HL-60 (cell line): ENCODE measurements at regions not wholly inside any gene's neighbourhood (a gene's known extent, or its start where the extent isn't known, plus 50 kb on each side); places are given as distances from the start of the nearest gene placed in this dataset.

Source experiments
- DNase-seq, 2 experiments: peaks; one replicate each; pipeline ENCODE4 v3.0.0-alpha.2; 2010 to 2020; ENCODE audit warnings: low read depth in 1 of 2, low spot score in 1 of 2
- H3K27ac ChIP-seq: fragments of 250-450 bp; sonication (Bioruptor Pico); replicated peaks from 2 replicates; pipeline ENCODE4 v1.5.1; 2020; ENCODE audit warnings: mild to moderate bottlenecking, moderate library complexity
- H3K27me3 ChIP-seq: fragments of 250-450 bp; sonication (Bioruptor Pico); 2 replicates; pipeline ENCODE4 v1.5.1; 2021; ENCODE audit warnings: mild to moderate bottlenecking, moderate library complexity; ENCODE audit not compliant: insufficient read depth, poor library complexity, severe bottlenecking
- H3K4me3 ChIP-seq: replicated peaks from 2 replicates; pipeline ENCODE4 v1.5.1; 2011; ENCODE audit warnings: mild to moderate bottlenecking, control low read depth, low read length; ENCODE audit not compliant: insufficient read depth
- GABPA ChIP-seq: IDR thresholded peaks from 2 replicates; pipeline ENCODE4 v1.6.1; 2012; ENCODE audit warnings: low read depth
- POLR2AphosphoS5 ChIP-seq: IDR thresholded peaks from 2 replicates; pipeline ENCODE4 v1.6.1; 2012; ENCODE audit warnings: low read depth
- SPI1 ChIP-seq: IDR thresholded peaks from 2 replicates; pipeline ENCODE4 v1.6.1; 2012; ENCODE audit warnings: low read depth, mild to moderate bottlenecking, borderline replicate concordance
- TF ChIP-seq, protein P1 (sequence below): IDR thresholded peaks from 2 replicates; pipeline ENCODE4 v1.6.1; 2012; ENCODE audit warnings: low read depth; ENCODE audit not compliant: insufficient replicate concordance
- TF ChIP-seq, protein P2 (sequence below): IDR thresholded peaks from one replicate; pipeline ENCODE4 v1.5.1; 2011; ENCODE audit warnings: low read length, control low read depth, inconsistent platforms; ENCODE audit not compliant: insufficient read depth

DNA sequence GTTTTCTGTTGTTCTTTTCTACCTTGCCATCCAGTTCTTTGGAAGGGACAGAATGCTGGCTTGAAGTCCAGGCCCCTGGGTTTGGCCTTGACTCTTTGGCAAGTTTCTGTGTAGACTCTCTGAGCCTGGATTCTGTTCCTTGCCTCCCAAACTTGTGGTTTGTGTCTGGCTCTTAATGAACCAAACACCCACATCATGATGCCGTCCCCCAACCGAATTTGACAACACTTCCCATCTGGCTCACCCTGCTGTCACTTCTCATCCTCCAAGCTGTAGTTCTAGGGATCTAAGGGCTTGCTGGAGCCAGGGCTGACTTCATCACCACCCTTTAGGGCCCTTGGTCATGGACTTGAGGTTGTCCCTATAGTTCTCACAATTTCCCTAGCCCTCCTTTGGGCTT, 68.9 kb upstream of the CELF4 start:
- DNase-seq = no peak
- Histone ChIP-seq H3K4me3 (no peak overlapping the region), H3K27ac (no peak overlapping the region), H3K27me3 (no peaks in the 10 kb centered on the region)
- TF ChIP-seq, protein P1, sequence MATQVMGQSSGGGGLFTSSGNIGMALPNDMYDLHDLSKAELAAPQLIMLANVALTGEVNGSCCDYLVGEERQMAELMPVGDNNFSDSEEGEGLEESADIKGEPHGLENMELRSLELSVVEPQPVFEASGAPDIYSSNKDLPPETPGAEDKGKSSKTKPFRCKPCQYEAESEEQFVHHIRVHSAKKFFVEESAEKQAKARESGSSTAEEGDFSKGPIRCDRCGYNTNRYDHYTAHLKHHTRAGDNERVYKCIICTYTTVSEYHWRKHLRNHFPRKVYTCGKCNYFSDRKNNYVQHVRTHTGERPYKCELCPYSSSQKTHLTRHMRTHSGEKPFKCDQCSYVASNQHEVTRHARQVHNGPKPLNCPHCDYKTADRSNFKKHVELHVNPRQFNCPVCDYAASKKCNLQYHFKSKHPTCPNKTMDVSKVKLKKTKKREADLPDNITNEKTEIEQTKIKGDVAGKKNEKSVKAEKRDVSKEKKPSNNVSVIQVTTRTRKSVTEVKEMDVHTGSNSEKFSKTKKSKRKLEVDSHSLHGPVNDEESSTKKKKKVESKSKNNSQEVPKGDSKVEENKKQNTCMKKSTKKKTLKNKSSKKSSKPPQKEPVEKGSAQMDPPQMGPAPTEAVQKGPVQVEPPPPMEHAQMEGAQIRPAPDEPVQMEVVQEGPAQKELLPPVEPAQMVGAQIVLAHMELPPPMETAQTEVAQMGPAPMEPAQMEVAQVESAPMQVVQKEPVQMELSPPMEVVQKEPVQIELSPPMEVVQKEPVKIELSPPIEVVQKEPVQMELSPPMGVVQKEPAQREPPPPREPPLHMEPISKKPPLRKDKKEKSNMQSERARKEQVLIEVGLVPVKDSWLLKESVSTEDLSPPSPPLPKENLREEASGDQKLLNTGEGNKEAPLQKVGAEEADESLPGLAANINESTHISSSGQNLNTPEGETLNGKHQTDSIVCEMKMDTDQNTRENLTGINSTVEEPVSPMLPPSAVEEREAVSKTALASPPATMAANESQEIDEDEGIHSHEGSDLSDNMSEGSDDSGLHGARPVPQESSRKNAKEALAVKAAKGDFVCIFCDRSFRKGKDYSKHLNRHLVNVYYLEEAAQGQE = no peak
- TF ChIP-seq GABPA (no peak), SPI1 (no peak), POLR2AphosphoS5 (no peak)
- TF ChIP-seq, protein P2, sequence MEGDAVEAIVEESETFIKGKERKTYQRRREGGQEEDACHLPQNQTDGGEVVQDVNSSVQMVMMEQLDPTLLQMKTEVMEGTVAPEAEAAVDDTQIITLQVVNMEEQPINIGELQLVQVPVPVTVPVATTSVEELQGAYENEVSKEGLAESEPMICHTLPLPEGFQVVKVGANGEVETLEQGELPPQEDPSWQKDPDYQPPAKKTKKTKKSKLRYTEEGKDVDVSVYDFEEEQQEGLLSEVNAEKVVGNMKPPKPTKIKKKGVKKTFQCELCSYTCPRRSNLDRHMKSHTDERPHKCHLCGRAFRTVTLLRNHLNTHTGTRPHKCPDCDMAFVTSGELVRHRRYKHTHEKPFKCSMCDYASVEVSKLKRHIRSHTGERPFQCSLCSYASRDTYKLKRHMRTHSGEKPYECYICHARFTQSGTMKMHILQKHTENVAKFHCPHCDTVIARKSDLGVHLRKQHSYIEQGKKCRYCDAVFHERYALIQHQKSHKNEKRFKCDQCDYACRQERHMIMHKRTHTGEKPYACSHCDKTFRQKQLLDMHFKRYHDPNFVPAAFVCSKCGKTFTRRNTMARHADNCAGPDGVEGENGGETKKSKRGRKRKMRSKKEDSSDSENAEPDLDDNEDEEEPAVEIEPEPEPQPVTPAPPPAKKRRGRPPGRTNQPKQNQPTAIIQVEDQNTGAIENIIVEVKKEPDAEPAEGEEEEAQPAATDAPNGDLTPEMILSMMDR = no peak

DNA sequence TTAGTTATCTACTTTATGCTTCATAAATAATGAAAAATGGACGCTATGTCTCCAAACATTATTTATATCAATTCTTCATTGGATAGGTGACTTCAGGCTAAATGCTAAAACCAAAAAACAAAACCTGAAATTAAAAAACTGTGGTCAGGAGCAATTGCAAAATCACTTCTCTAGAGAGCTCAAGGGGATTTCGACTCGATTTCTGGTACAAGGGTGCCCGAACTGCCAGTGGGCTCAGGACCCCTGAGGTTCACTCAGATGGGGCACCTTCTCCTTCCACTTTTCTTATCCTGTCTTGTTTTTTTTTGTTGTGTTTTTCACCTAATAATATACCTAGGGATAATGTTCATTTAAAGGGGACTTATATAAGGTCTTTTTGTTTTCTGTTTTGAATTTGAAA, 65.8 kb upstream of the CELF4 start:
- no peak for DNase-seq
- TF ChIP-seq, protein P1 = no peak
- TF ChIP-seq, protein P2 = no peak

DNA sequence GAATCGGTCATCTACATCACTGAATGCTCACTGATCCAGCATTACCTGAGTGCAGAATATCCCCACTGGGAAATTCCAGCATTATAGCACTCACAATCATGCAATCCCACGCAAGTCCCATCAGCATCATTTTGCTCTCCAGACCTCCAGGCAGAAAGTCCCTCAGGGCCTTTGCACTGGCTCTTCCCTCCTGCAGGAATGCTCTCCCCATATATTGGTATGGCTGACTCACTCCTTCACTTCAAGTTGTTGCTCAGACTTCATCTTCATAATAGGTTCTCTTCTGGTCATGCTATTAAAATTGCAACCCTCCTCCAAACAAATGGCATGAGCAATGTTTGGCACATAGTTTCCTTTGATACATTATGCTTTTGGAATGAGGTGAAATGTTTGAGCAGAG, 64.7 kb upstream of the CELF4 start:
- Histone ChIP-seq H3K4me3 (no peak overlapping the region), H3K27me3 (no peaks in the 10 kb centered on the region), H3K27ac (no peak overlapping the region)
- TF ChIP-seq GABPA (no peak), POLR2AphosphoS5 (no peak), SPI1 (no peak)
- TF ChIP-seq, protein P1 = no peak
- TF ChIP-seq, protein P2 = no peak
- no peak for DNase-seq

More for the DNA sequence above, 65.8 kb upstream of the CELF4 start:
- H3K27me3 ChIP-seq = no peaks in the 10 kb centered on the region
- no peak overlapping the region for H3K27ac ChIP-seq
- no peak overlapping the region for H3K4me3 ChIP-seq
